Astrocyte of the cerebellum (primary cell): ENCODE measurements at regions not wholly inside any gene's neighbourhood (a gene's known extent, or its start where the extent isn't known, plus 50 kb on each side); places are given as distances from the start of the nearest gene placed in this dataset.

Source experiments
- DNase-seq: peaks from one replicate; pipeline ENCODE4 v3.0.0-alpha.2; 2011; ENCODE audit warnings: low read depth
- H3K4me3 ChIP-seq: 2 replicates; pipeline ENCODE4 v1.5.1; 2011; ENCODE audit warnings: mild to moderate bottlenecking, low read depth, low read length, moderate library complexity
- CTCF ChIP-seq: IDR thresholded peaks from 2 replicates; pipeline ENCODE4 v1.5.1; 2012; ENCODE audit warnings: low read length, low read depth, moderate library complexity, mild to moderate bottlenecking; ENCODE audit errors: missing control alignments
- in situ Hi-C: cut with HindIII; loops from 2 replicates; pipeline ENCODE4 v1.10.0; 2017; ENCODE audit warnings: low sequenced_read_pairs

- H3K4me3 ChIP-seq: no peak overlapping the region
- no peak for DNase-seq
- in situ Hi-C loops: no loop called here
- no peak for TF ChIP-seq CTCF
Observed at GRCh38 chr18:66111018-66111417, 360.2 kb downstream of the CDH7 start.

- DNase-seq: no peak
- H3K4me3 ChIP-seq: no peak overlapping the region
- in situ Hi-C loops: no loop called here
- no peak for TF ChIP-seq CTCF
Observed at GRCh38 chr18:66110607-66111006, 359.8 kb downstream of the CDH7 start.

GRCh38 chr18:66109981-66110380 lies 359.2 kb downstream of the CDH7 start:
- TF ChIP-seq CTCF: no peak
- H3K4me3 ChIP-seq: no peak overlapping the region
- in situ Hi-C loops: no loop called here
- no peak for DNase-seq

DNA sequence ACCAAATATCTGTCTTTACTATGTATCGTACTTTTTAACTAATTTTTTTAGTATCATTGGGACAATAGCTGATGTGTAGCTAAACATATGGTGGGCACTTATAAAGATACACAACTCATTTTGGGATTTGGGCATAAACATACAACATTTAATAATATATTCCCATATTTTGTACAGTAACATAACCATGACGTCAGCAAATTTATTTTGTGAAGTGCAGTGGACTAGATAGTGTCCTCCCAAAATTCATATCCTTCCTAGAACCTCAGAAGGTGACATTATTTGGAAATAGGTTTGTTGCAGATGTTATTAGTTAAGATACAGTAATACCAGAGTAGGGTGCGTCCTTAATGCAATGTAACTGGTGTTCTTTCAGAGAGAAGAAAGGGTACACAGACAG lies 356.7 kb downstream of the CDH7 start:
- in situ Hi-C loops: no loop called here
- TF ChIP-seq CTCF: no peak
- no peak overlapping the region for H3K4me3 ChIP-seq
- no peak for DNase-seq

DNA sequence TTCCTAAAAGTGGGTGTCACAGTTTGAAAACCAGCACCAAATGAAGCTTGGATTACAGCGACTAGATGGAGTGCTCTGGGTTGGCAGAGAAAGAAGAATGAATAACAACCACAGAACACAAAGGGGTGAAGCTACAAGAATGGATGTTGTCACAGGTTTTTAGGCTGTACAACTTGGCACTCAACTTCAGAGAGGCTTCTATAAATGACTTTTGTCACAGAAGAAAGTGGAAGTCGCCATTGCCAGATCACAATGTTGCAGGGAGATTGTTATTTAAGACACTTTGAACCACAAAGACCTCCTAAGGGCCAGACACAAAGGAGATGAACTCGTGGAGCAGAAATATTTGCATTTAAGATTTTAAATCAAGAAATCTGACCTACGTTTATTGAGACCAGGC lies 354.2 kb downstream of the CDH7 start:
- DNase-seq: no peak
- no peak for TF ChIP-seq CTCF
- H3K4me3 ChIP-seq: no peak overlapping the region
- in situ Hi-C loops: no loop called here

- TF ChIP-seq CTCF: no peak
- no peak overlapping the region for H3K4me3 ChIP-seq
- no peak for DNase-seq
- in situ Hi-C loops: no loop called here
Observed at GRCh38 chr18:66103550-66103949, 352.7 kb downstream of the CDH7 start.

DNA sequence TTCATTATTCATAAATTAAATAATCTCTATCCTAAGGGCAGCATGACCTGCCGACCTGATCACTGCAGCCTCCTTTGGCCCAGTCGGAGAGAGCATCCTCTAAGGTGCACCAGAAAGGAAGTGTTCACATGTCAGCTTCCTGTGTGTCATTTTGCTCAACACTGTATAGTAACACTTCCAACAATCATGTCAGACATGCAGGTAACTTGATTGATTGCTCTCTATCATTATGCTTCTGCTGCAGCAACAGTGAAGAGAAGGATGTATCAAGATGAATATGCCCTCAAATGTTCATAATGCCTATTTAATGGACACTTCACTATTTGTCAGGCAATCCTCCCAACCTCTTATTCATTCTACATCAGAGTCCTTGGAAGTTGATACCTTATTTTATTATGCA lies 332.3 kb downstream of the CDH7 start:
- in situ Hi-C loops: no loop called here
- no peak for TF ChIP-seq CTCF
- H3K4me3 ChIP-seq: no peak overlapping the region
- no peak for DNase-seq
